GM19463 (cell line): ENCODE measurements at regions not wholly inside any gene's neighbourhood (a gene's known extent, or its start where the extent isn't known, plus 50 kb on each side); places are given as distances from the start of the nearest gene placed in this dataset.

Experiments
- ATAC-seq: cut with Tn5 transposase; IDR thresholded peaks from one replicate; pipeline ENCODE4 v1.9.1; 2021; ENCODE audit warnings: mild to moderate bottlenecking, moderate library complexity; ENCODE audit not compliant: unreplicated experiment

DNA sequence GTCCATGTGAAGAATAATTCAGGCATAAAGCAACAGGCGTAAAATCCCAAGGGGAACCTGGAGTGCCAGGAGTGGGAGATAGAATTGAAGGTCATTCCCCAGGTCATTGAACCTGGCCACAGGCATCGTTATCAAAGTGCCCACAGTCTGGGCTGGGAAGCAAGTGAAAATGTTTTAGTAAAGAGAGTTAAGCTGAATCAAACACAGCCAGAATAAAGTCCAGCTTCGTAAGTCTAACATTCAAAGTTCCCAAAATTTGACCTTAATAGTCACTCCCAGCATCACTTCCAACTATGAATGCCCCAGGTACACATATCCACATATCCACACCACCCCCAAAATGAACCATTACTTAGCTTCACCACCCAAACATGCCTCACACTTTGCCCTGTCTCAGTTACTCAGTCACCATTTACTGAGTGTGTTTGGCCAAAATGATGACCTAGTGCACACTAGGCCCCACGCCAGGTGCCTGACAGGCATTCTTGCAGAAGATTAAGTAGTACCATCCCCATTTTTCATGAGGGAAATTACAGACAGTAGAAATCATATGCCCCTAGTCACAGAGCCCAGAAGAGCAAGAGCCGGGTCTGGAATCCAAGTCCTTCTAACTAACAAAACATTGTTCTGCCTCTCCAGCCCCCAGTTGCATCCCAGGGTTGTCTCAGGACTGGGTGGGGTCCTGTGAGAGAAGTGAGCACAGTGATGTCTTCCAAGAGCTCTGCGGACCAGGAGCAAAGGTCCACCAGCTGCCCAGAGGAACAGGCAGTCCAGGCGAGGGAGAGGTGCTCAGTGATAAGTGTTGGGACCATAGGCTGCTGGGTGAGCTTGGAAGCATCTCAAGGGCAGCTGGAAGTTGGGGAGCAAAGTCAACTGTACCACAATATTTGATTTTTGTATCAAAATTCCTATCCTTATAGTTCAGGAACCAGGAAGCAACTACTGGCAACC is 65.2 kb upstream of the MYCN start:
- no peak for ATAC-seq

DNA sequence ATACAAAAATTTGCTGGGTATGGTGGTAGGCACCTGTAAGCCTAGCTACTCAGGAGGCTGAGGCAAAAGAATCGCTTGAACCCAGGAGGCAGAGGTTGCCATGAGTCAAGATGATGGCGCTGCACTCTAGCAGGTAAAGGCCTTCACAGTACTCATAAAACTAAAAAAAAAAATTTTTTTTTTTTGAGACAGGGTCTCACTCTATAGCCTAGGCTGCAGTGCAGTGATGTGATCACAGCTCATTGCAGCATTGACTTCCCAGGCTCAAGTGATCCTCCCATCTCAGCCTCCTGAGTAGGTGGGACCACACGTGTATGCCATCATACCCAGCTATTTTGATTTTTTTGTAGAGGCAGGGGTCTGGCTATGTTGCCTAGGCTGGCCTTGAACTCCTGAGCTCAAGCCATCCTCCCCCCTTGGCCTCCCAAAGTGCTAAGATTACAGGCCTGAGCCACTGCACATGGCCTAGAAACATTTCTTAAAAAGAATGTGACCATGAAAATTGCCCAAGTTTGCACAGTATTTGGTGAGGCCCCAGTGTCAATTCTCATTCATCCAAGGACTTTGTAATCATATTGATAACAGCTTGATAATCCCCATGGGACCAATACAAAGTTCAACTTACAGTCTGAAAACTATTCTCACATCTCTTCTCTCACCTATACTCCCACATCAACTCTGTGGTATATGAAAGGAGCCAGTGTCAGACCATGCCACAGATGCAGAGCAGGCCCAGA is 64.2 kb upstream of the MYCN start:
- no peak for ATAC-seq

DNA sequence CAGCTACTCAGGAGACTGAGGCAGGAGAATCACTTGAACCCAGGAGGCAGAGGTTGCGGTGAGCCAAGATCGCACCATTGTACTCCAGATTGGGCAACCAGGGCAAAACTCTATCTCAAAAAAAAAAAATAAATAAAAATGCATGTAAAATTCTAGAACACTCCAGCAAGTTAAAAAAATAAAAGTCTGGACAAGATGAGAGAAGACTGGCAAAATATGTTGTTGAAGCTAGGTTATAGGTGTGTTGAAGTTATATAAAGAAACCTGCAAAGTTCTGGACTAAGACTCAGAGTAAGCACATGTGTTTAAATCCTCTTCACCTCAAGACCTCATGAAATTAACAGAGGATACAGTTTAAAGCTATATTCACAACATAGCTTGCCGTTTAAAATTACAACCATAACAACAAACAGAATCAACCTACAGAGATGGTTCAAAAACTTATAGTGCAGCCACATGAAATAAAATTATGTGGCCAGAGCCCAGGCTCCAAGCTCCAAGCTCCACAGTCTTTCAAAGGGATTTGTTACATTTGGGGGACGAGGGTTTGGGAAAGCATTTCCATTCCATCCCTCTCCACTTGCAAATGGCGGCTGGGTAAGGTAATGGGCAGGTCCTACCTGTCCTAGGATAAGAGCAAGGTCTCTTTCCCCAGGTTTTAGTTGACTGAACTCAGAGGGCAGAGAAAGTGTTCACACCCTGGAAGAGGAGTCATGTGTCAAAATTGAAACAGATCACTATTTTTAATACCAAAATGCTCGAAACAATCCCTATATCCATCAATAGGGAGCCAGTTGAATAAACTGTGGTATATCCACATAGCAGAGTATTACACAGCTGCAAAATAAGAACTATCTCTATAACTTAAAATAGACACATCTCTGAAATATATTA is 59.9 kb upstream of the MYCN start:
- ATAC-seq = no peak

DNA sequence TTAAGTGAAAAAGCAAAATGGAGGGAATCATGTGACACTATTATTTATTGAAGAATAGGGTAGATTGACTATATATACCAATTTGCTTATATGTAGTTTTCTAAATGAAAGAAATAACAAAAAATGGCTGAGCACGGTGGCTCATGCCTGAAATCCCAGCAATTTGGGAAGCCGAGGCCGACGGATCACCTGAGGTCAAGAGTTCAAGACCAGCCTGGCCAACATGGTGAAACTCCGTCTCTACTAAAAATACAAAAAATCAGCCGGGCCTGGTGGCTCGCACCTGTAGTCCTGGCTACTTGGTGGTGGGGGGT is 59.3 kb upstream of the MYCN start:
- ATAC-seq = no peak

DNA sequence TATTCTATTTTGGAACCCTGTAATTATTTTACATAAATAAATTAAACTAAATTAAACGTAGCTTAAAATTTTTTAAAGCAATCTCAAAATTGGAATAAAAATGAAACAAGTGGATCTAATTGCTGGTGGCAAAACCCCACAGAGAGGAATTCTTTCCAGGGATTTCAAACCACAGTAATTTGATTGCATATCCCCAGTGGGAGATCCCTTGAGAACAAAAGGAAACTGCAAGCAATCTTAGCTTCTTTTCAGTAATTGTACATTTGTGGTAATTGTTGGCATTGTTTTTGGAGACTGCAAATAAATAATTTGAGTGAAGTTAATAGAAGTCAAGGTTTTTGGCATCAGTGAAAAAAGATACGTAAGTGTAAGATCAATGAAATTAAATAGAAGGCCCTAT is 58.7 kb upstream of the MYCN start:
- no peak for ATAC-seq

DNA sequence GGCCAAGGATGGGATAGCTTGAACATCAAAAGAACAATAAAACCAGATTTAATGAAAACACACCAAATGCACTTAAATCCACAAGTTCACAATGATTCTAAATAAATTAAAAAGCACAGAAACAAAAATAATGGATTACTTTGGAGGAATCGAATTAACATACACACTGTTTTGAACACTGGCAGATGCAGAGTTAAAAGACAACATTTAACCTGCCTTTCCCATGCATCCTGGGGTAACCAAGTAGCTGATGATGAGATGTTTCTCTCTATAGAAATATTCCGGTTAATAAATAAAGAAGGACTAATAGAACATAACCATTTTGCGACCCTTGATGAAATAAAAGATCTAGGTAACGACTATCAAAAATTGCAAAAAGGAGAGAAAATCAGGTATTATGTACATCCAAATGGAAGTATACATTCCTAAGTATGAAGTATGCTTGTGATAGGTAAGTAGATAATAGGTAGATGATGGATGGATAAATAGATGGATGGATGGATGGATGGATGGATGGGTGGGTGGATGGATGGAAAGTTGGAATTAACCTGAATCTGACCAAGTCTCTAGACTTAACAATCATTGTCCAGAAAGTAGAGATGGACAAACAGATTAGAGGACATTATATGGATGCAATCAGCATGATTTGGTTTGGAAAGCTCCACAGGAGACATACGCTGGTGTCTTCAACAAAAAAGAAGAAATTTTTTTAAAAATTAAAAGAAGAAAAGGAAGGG is 57.4 kb upstream of the MYCN start:
- no peak for ATAC-seq

DNA sequence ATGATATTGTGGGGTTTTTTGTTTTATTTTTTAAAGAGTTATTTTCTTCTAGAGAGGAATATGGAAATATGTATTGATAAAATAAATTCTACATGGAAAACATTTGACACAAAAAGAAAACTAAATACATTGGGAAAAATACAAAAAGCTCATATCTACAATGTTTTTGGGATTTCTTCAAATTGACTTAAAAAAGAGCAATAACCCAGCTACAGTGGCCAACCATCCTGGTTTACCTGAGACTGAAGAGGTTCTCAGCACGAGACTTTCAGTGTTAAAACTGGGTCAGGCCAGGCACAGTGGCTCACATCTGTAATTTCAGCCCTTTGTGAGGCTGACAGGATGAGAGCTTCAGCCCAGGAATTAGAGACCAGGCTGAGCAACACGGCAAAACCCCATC is 56.7 kb upstream of the MYCN start:
- ATAC-seq = no peak

DNA sequence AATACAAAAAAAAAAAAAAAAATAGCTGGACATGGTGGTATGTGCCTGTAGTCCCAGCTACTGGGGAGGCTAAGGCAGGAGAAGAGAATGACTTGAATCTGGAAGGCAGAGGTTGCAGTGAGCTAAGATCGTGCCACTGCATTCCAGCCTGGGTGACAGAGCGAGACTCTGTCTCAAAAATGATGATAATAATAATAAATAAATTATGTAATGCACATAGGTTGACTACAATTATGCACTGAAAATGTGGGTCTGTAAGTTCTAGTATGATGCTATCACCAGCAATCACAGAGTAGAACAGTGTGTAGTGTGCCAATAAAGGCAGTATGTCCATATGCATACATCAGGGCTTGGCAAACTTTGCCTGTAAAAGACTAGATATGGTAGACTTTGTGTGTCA is 55.6 kb upstream of the MYCN start:
- no peak for ATAC-seq

DNA sequence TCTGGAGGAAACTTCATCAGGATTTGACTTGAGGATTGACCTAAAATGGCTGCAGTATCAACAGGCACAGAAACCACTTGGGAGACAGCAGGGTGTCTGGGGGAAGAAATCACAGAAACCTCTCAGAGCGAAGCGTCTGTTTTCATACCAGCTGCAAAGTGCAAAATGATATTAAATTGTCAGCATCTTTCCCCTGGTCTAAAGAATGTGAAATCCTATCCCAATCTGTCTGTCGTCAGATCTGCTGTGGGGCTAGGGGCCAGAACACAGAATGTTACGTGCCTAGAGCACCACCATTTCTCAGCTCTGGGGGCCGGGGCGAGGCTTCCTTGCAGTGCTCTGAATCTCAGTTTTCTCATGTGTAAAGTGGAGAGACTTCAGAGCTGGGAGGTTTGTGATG is 54.1 kb upstream of the MYCN start:
- no peak for ATAC-seq

DNA sequence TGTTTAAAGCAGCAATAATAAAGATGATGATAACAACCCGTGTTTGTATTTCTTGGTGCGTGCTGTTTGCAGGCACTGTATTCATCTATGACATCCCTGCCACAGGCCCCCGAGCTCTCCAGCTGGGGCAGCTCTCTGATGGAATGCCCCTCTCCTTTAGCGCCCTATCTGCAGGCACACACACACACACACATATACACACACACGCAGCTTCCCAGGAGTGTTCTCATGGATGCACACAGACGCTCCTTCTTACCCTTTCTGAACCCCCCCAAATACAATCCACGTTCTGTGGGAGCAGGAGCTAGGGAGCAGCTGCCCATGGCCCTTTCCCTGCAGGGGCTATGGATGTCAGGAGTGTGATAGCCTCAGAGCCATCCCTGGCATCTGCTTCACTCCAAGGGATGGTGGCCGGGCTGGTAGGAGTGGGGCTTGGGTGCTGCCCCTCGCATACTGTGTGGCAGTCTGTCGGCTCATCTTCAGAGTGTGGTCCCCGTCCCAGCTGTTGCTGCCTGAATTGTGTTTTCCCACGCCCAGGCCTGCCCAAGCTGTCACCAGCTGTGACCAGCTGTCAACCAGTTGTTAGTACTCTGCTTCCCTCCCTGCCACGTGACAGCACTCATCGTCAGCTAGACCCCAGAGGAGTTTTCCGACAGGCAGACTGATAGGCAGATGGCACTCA is 50.8 kb upstream of the MYCN start:
- no peak for ATAC-seq

DNA sequence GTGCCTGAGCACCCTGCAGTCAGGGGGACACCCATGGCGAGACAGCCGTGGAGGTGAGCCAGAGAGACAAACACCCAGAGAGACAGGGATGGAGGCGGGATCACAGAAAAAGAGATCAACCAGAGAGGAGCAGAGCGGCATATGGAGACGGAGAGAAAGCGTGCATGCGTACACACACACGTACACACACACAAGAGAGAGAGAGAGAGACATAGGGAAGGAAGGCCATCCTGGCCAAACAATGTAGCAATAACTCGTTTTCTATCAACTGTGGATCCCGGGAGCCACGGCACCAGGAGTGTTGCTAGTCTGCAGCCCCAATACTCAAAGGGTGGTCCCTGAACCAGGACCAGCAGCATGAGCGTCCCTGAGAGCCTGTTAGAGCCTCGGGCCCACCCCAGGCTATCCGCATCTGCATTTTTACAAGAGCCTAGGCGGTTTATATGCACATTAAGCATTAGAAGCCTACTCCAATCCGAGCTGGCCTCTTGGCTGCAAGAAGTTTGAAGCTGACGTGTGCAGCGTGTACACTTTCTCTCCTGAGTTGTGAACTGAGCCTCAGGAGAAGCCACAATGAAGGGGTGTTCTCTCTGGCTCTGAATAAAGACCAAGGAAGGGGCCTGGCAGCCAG is 50.1 kb upstream of the MYCN start:
- ATAC-seq = no peak
